Spleen (tissue), 11 donors: ENCODE measurements at regions not wholly inside any gene's neighbourhood (a gene's known extent, or its start where the extent isn't known, plus 50 kb on each side); places are given as distances from the start of the nearest gene placed in this dataset.
"Not testable (repeated sequence)": the region's sequence is repeated elsewhere in the genome, so short reads cannot be mapped to it uniquely, and the experiment has no call there.

Experiments
- DNase-seq: peaks from one replicate; pipeline ENCODE4 v3.0.0-alpha.2; 2020
- H3K27ac ChIP-seq, 8 donors: fragments of 200-600 bp; sonication (generic) in 7 of 8; 1 replicate in 4 of 8; 2 replicates in 4 of 8; pipeline versions ENCODE4 v1.5.0 to v1.8.0; 2016 to 2021; ENCODE audit warnings: inconsistent platforms in 4 of 8, mild to moderate bottlenecking in 4 of 8, moderate library complexity in 1 of 8
- H3K27me3 ChIP-seq, 7 donors: fragments of 200-600 bp; sonication (generic) in 6 of 7; replicated peaks in 1 of 7; 1 replicate in 4 of 7; 2 replicates in 3 of 7; pipeline versions ENCODE4 v1.5.0 to v1.8.0; 2016 to 2021; ENCODE audit warnings: inconsistent platforms in 3 of 7, mild to moderate bottlenecking in 1 of 7
- H3K36me3 ChIP-seq, 6 donors: fragments of 200-600 bp; sonication (generic) in 5 of 6; 1 replicate in 4 of 6; 2 replicates in 2 of 6; pipeline versions ENCODE4 v1.5.0 to v1.8.0; 2016 to 2021; ENCODE audit warnings: inconsistent platforms in 2 of 6
- H3K4me1 ChIP-seq, 6 donors: fragments of 200-600 bp; sonication (generic) in 5 of 6; 1 replicate in 3 of 6; 2 replicates in 3 of 6; pipeline versions ENCODE4 v1.5.0 to v1.8.0; 2016 to 2021; ENCODE audit warnings: inconsistent platforms in 3 of 6
- H3K4me3 ChIP-seq, 8 donors: fragments of 200-600 bp; sonication (generic) in 7 of 8; 1 replicate in 4 of 8; 2 replicates in 4 of 8; pipeline versions ENCODE4 v1.5.0 to v1.8.0; 2016 to 2021; ENCODE audit warnings: inconsistent platforms in 4 of 8, mild to moderate bottlenecking in 4 of 8, moderate library complexity in 2 of 8
- H3K9me3 ChIP-seq, 8 donors: fragments of 200-600 bp; sonication (generic) in 7 of 8; 1 replicate in 4 of 8; 2 replicates in 4 of 8; pipeline versions ENCODE4 v1.5.0 to v1.8.0; 2016 to 2021; ENCODE audit warnings: inconsistent platforms in 4 of 8
- POLR2A ChIP-seq, 3 donors: fragments of 450-650 bp; IDR thresholded peaks; one replicate each; pipeline ENCODE4 v1.5.1; 2017; ENCODE audit warnings: antibody characterized with exemption in 3 of 3, mild to moderate bottlenecking in 1 of 3
- POLR2AphosphoS5 ChIP-seq, 3 donors: sonication (generic); formaldehyde crosslinking; IDR thresholded peaks; one replicate each; pipeline ENCODE4 v1.5.1; 2017; ENCODE audit warnings: antibody characterized with exemption in 3 of 3
- WGBS, 5 donors: extraction: QIAGEN DNeasy Blood & Tissue Kit in 3 of 5; methylation state at CpG; one replicate each; pipeline versions ENCODE4 v1.1.5 to v1.1.7; 2013 to 2018; 5-methylcytosine and 5-hydroxymethylcytosine counted together
- intact Hi-C: fragments of 100-400 bp; cut with DNase I; formaldehyde crosslinking; loops from one replicate; pipeline ENCODE4 v1.15.0; 2023; ENCODE audit warnings: low total_unique reads
- TF ChIP-seq, protein P1 (sequence below), 11 experiments: fragments of 200-600 bp in 7 of 11; fragments of 450-650 bp in 4 of 11; sonication (generic) in 4 of 11; IDR thresholded peaks in 8 of 11; conservative IDR thresholded peaks in 3 of 11; 1 replicate in 7 of 11; 2 replicates in 4 of 11; pipeline versions ENCODE4 v1.4.0 to v1.8.0; 2016 to 2021; ENCODE audit warnings: antibody characterized with exemption in 11 of 11, inconsistent platforms in 4 of 11, mild to moderate bottlenecking in 1 of 11
- donor health status: healthy with polysubstance abuse.
- donor health status: DM: no; HTN: no; CAD: no; lungs with moderate emphysema.
- donor health status: DM: no; HTN: no; CAD: no.
- donor health status: Bipolar disorder and iron deficiency.
- donor health status: healthy.
- donor health status: DM: no; HTN: no; CAD: no.
- donor health status: DM: yes; HTN: yes; CAD: no.

GRCh38 chr3:4908433-4909156 lies 70.6 kb upstream of the BHLHE40 start:
- Histone ChIP-seq H3K27ac (no peak overlapping the region), H3K27me3 (no peaks in the 10 kb centered on the region), H3K4me1 (peaks cover 0 to 15% (median 0%) of the 10 kb centered on the region in 6 donors), H3K36me3 (no peaks in the 10 kb centered on the region), H3K9me3 (peaks cover 0 to 5% (median 4%) of the 10 kb centered on the region in 8 donors), H3K4me3 (no peak overlapping the region)
- WGBS, 5 donors, result 74 to 87% (median 82%) methylated on average over 8 of the region's 8 CpGs
- intact Hi-C loops, result no loop called here
- no peak for DNase-seq
- TF ChIP-seq POLR2AphosphoS5 (IDR thresholded peaks at IDR 0.05), result no peak
- peak in 1 of 3 donors; percentile 6 for TF ChIP-seq POLR2A (IDR thresholded peaks at IDR 0.05)

GRCh38 chr3:4914464-4914863 lies 64.8 kb upstream of the BHLHE40 start:
- Histone ChIP-seq H3K36me3 (no peaks in the 10 kb centered on the region), H3K4me1 (no peaks in the 10 kb centered on the region), H3K9me3 (peaks cover 0 to 12% (median 9%) of the 10 kb centered on the region in 8 donors), H3K27ac (no peak overlapping the region), H3K27me3 (no peaks in the 10 kb centered on the region), H3K4me3 (no peak overlapping the region)
- 84 to 95% (median 92%) methylated on average over 5 of the region's 5 CpGs for WGBS, 5 donors
- intact Hi-C loops, result no loop called here
- no peak for DNase-seq
- TF ChIP-seq, protein P1, sequence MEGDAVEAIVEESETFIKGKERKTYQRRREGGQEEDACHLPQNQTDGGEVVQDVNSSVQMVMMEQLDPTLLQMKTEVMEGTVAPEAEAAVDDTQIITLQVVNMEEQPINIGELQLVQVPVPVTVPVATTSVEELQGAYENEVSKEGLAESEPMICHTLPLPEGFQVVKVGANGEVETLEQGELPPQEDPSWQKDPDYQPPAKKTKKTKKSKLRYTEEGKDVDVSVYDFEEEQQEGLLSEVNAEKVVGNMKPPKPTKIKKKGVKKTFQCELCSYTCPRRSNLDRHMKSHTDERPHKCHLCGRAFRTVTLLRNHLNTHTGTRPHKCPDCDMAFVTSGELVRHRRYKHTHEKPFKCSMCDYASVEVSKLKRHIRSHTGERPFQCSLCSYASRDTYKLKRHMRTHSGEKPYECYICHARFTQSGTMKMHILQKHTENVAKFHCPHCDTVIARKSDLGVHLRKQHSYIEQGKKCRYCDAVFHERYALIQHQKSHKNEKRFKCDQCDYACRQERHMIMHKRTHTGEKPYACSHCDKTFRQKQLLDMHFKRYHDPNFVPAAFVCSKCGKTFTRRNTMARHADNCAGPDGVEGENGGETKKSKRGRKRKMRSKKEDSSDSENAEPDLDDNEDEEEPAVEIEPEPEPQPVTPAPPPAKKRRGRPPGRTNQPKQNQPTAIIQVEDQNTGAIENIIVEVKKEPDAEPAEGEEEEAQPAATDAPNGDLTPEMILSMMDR (IDR thresholded peaks at IDR 0.05 in 8 of 11, conservative IDR thresholded peaks at IDR 0.05 in 3 of 11), result no peak
- no peak for TF ChIP-seq POLR2A (IDR thresholded peaks at IDR 0.05)
- TF ChIP-seq POLR2AphosphoS5 (IDR thresholded peaks at IDR 0.05), result no peak

- DNase-seq, H3K27me3 ChIP-seq, H3K4me3 ChIP-seq, H3K27ac ChIP-seq, H3K36me3 ChIP-seq, H3K9me3 ChIP-seq, intact Hi-C loops, H3K4me1 ChIP-seq: not testable (repeated sequence)
- WGBS, 5 donors, result 92 to 100% (median 100%) methylated on average over 1 of the region's 2 CpGs
These were observed 57.6 kb upstream of the BHLHE40 start for GRCh38 chr3:4921589-4921988.

GRCh38 chr3:4926892-4927291 lies 52.3 kb upstream of the BHLHE40 start:
- TF ChIP-seq, protein P1 (IDR thresholded peaks at IDR 0.05 in 8 of 11, conservative IDR thresholded peaks at IDR 0.05 in 3 of 11), result no peak
- TF ChIP-seq POLR2AphosphoS5 (IDR thresholded peaks at IDR 0.05), result no peak
- TF ChIP-seq POLR2A (IDR thresholded peaks at IDR 0.05), result no peak
- intact Hi-C loops, result no loop called here
- H3K9me3 ChIP-seq, result no peaks in the 10 kb centered on the region
- no peaks in the 10 kb centered on the region for H3K4me1 ChIP-seq
- no peak overlapping the region for H3K4me3 ChIP-seq
- WGBS, 5 donors, result 62 to 88% (median 80%) methylated on average over 1 of the region's 1 CpG
- no peaks in the 10 kb centered on the region for H3K27me3 ChIP-seq
- H3K27ac ChIP-seq, result no peak overlapping the region
- DNase-seq, result no peak
- no peaks in the 10 kb centered on the region for H3K36me3 ChIP-seq

GRCh38 chr3:4928277-4928789 lies 50.9 kb upstream of the BHLHE40 start:
- Histone ChIP-seq H3K27me3 (no peaks in the 10 kb centered on the region), H3K9me3 (no peaks in the 10 kb centered on the region), H3K4me1 (no peaks in the 10 kb centered on the region), H3K4me3 (no peak overlapping the region), H3K36me3 (no peaks in the 10 kb centered on the region), H3K27ac (no peak overlapping the region)
- TF ChIP-seq POLR2A (IDR thresholded peaks at IDR 0.05), result no peak
- WGBS, 5 donors, result 91 to 96% (median 95%) methylated on average over 7 of the region's 7 CpGs
- DNase-seq, result no peak
- intact Hi-C loops, result no loop called here
